ENCODE measurements at regions not wholly inside any gene's neighbourhood (a gene's known extent, or its start where the extent isn't known, plus 50 kb on each side); places are given as distances from the start of the nearest gene placed in this dataset.

DNA sequence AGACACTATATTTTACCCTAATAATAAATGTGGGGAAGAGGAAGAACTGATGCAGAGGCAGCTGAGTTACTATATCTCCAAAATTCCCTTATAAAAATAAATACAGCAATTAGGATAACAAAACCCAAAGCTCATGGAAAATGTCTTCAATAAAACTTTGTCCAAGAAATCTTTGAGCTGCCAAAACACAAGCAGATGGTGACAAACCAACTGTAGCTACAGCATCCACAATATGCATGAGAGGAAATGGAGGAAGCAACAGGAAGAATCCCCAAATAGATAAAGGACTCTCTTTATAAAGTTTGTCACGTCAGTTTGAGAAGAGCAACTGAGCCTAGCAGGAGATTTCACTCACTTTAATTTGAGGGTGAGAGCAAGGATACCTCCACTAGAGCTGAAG, 638.2 kb downstream of the IGSF11 start:
- H3K4me1 ChIP-seq (ENCODE audit: insufficient read depth, low read length) = no peaks in the 10 kb centered on the region

DNA sequence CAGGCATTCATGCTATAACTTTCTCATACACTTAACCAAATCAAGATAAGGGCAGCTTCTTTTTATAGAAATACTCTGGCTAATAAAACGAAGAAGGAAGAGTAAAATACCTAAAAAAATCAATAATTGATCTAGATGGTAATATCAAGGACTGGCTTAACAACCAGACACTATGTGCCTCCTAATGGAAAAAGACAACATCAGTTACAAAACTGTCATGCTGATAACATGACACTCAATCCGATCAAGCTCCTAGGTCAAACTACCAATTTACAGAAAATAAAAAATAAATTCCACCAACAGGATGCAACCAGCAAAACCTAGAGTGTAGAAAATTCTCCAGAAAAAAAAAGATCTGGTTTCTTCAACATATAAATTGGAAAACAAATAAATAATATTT, 634.6 kb downstream of the IGSF11 start:
- no TSS peak for BruUV-seq (replicated peaks)
- no peak overlapping the region for H3K27ac ChIP-seq (ENCODE audit: low read length)
- CTCF ChIA-PET = no interaction called here
- H2AFZ ChIP-seq (ENCODE audit: low read length) = no peak overlapping the region
- POLR2A ChIA-PET (ENCODE audit: unreplicated experiment) = no interaction called here
- H3K36me3 ChIP-seq (ENCODE audit: low read depth, low read length) = no peaks in the 10 kb centered on the region
- no peaks in the 10 kb centered on the region for H3K27me3 ChIP-seq (ENCODE audit: low read length)
- no peaks in the 10 kb centered on the region for H3K9me2 ChIP-seq (replicated peaks; ENCODE audit: low read length)
- no peaks in the 10 kb centered on the region for H3K4me1 ChIP-seq (ENCODE audit: insufficient read depth, low read length)
- ATAC-seq (no peak), DNase-seq (no peak)
- no peak overlapping the region for H3K4me3 ChIP-seq (ENCODE audit: low read length)
- TF ChIP-seq EZH2phosphoT487 (IDR thresholded peaks at IDR 0.05; ENCODE audit: borderline replicate concordance, low read length) = no peak
- TF ChIP-seq EZH2 (IDR thresholded peaks at IDR 0.05; ENCODE audit: low read length, unreplicated experiment) = no peak
- no peak for TF ChIP-seq CTCF (conservative IDR thresholded peaks at IDR 0.05; ENCODE audit: low read depth, low read length)
- peaks cover 14% of the 10 kb centered on the region; the same call in 1 of the 2 replicates for H3K9me3 ChIP-seq (ENCODE audit: low read length)
- H3K4me2 ChIP-seq (ENCODE audit: low read length) = no peak overlapping the region
- intact Hi-C loops (cut with micrococcal nuclease) = no loop called here
- no peaks in the 10 kb centered on the region for H4K20me1 ChIP-seq (ENCODE audit: low read length)
- H3K79me2 ChIP-seq (ENCODE audit: low read length) = no peaks in the 10 kb centered on the region
- H3F3A ChIP-seq (ENCODE audit: low read length, unreplicated experiment) = no peaks in the 10 kb centered on the region
- no peak overlapping the region for H3K9ac ChIP-seq (ENCODE audit: low read length)

More for the DNA sequence above, 638.2 kb downstream of the IGSF11 start:
- Histone ChIP-seq H2AFZ (ENCODE audit: low read length) (no peak overlapping the region), H3K27me3 (ENCODE audit: low read length) (no peaks in the 10 kb centered on the region), H3K9me3 (ENCODE audit: low read length) (peaks cover 16% of the 10 kb centered on the region; the same call in 1 of the 2 replicates), H3K4me2 (ENCODE audit: low read length) (no peak overlapping the region), H4K20me1 (ENCODE audit: low read length) (no peaks in the 10 kb centered on the region), H3F3A (ENCODE audit: low read length, unreplicated experiment) (no peaks in the 10 kb centered on the region), H3K9me2 (replicated peaks; ENCODE audit: low read length) (no peaks in the 10 kb centered on the region), H3K27ac (ENCODE audit: low read length) (no peak overlapping the region), H3K4me3 (ENCODE audit: low read length) (no peak overlapping the region), H3K79me2 (ENCODE audit: low read length) (no peaks in the 10 kb centered on the region), H3K9ac (ENCODE audit: low read length) (no peak overlapping the region), H3K36me3 (ENCODE audit: low read depth, low read length) (no peaks in the 10 kb centered on the region)
- BruUV-seq (replicated peaks) = no TSS peak
- ChIA-PET POLR2A (ENCODE audit: unreplicated experiment) (no interaction called here), CTCF (no interaction called here)
- TF ChIP-seq EZH2phosphoT487 (IDR thresholded peaks at IDR 0.05; ENCODE audit: borderline replicate concordance, low read length) (no peak), EZH2 (IDR thresholded peaks at IDR 0.05; ENCODE audit: low read length, unreplicated experiment) (no peak), CTCF (conservative IDR thresholded peaks at IDR 0.05; ENCODE audit: low read depth, low read length) (no peak)
- no peak for ATAC-seq
- DNase-seq = no peak
- intact Hi-C loops (cut with micrococcal nuclease) = no loop called here

DNA sequence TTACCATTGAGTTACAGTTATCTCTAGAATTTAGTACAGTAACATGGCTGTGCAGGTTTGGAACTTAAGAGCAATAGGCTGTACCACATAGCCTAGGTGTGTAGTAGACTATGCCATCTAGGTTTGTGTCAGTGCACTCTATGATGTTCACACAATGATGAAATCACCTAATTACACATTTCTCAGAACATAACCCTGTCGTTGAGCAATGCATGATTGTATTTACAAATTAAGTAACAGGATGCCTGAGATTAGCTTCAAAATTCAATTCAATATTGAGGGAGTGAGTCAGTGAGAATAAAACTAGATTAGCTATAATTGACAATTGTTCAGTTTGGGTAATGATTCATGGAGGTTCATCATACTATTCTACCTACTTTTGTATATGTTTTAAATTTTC, 633.8 kb downstream of the IGSF11 start:
- Histone ChIP-seq H3K4me1 (ENCODE audit: insufficient read depth, low read length) (no peaks in the 10 kb centered on the region), H3K27ac (ENCODE audit: low read length) (no peak overlapping the region), H3K4me3 (ENCODE audit: low read length) (no peak overlapping the region), H3K36me3 (ENCODE audit: low read depth, low read length) (no peaks in the 10 kb centered on the region), H3K4me2 (ENCODE audit: low read length) (no peak overlapping the region), H3K9me3 (ENCODE audit: low read length) (0 out of 2 replicates have a peak, but pooled peaks cover 8% of the 10 kb centered on the region), H3K27me3 (ENCODE audit: low read length) (no peaks in the 10 kb centered on the region), H3K79me2 (ENCODE audit: low read length) (no peaks in the 10 kb centered on the region), H3K9ac (ENCODE audit: low read length) (no peak overlapping the region), H2AFZ (ENCODE audit: low read length) (no peak overlapping the region), H4K20me1 (ENCODE audit: low read length) (no peaks in the 10 kb centered on the region), H3F3A (ENCODE audit: low read length, unreplicated experiment) (no peaks in the 10 kb centered on the region), H3K9me2 (replicated peaks; ENCODE audit: low read length) (no peaks in the 10 kb centered on the region)
- ChIA-PET CTCF (no interaction called here), POLR2A (ENCODE audit: unreplicated experiment) (no interaction called here)
- TF ChIP-seq EZH2 (IDR thresholded peaks at IDR 0.05; ENCODE audit: low read length, unreplicated experiment) (no peak), CTCF (conservative IDR thresholded peaks at IDR 0.05; ENCODE audit: low read depth, low read length) (no peak), EZH2phosphoT487 (IDR thresholded peaks at IDR 0.05; ENCODE audit: borderline replicate concordance, low read length) (no peak)
- peak; percentile 8 for DNase-seq
- intact Hi-C loops (cut with micrococcal nuclease) = no loop called here
- ATAC-seq = no peak
- BruUV-seq (replicated peaks) = no TSS peak

All from PC-3 (cell line).